Mesendoderm (in vitro differentiated cells): ENCODE measurements at regions not wholly inside any gene's neighbourhood (a gene's known extent, or its start where the extent isn't known, plus 50 kb on each side); places are given as distances from the start of the nearest gene placed in this dataset.
"Not testable (repeated sequence)": the region's sequence is repeated elsewhere in the genome, so short reads cannot be mapped to it uniquely, and the experiment has no call there.

Experiments
- DNase-seq: peaks from one replicate; pipeline ENCODE4 v3.0.0; 2013
- H2AK5ac ChIP-seq: 2 replicates; pipeline ENCODE4 v1.6.1; 2013; ENCODE audit warnings: low read length, inconsistent platforms
- H2BK120ac ChIP-seq: 2 replicates; pipeline ENCODE4 v1.6.1; 2013; ENCODE audit warnings: low read depth, mild to moderate bottlenecking, low read length, moderate library complexity, mixed read lengths
- H2BK15ac ChIP-seq: replicated peaks from 2 replicates; pipeline ENCODE4 v1.6.1; 2013; ENCODE audit warnings: low read depth, mild to moderate bottlenecking, moderate library complexity
- H2BK5ac ChIP-seq: 2 replicates; pipeline ENCODE4 v1.6.1; 2013; ENCODE audit warnings: low read length, inconsistent platforms
- H3K18ac ChIP-seq: 2 replicates; pipeline ENCODE4 v1.6.1; 2013; ENCODE audit warnings: mild to moderate bottlenecking, low read length, mixed read lengths
- H3K23ac ChIP-seq: one replicate; pipeline ENCODE4 v1.6.1; 2013; ENCODE audit warnings: low read length
- H3K27ac ChIP-seq: 2 replicates; pipeline ENCODE4 v1.5.1; 2013; ENCODE audit warnings: low read depth, mild to moderate bottlenecking, inconsistent platforms, low read length, moderate library complexity
- H3K27me3 ChIP-seq: 2 replicates; pipeline ENCODE4 v1.6.1; 2013; ENCODE audit warnings: low read length, control low read depth, mild to moderate bottlenecking, inconsistent platforms; ENCODE audit not compliant: insufficient read depth, poor library complexity
- H3K36me3 ChIP-seq: 2 replicates; pipeline ENCODE4 v1.6.1; 2013; ENCODE audit warnings: low read length, inconsistent platforms; ENCODE audit not compliant: control insufficient read depth, insufficient read depth
- H3K4ac ChIP-seq: one replicate; pipeline ENCODE4 v1.6.1; 2013; ENCODE audit warnings: low read depth, mild to moderate bottlenecking, low read length, moderate library complexity
- H3K4me1 ChIP-seq: 2 replicates; pipeline ENCODE4 v1.6.1; 2013; ENCODE audit warnings: low read depth, low read length, inconsistent platforms; ENCODE audit not compliant: control insufficient read depth
- H3K4me2 ChIP-seq: 2 replicates; pipeline ENCODE4 v1.6.1; 2013; ENCODE audit warnings: low read length
- H3K4me3 ChIP-seq: 2 replicates; pipeline ENCODE4 v1.5.1; 2013; ENCODE audit warnings: mild to moderate bottlenecking, low read length
- H3K56ac ChIP-seq: one replicate; pipeline ENCODE4 v1.6.1; 2013; ENCODE audit warnings: low read length
- H3K79me1 ChIP-seq: 2 replicates; pipeline ENCODE4 v1.6.1; 2013; ENCODE audit warnings: low read length, inconsistent platforms
- H3K79me2 ChIP-seq: 2 replicates; pipeline ENCODE4 v1.6.1; 2013; ENCODE audit warnings: mild to moderate bottlenecking, low read length; ENCODE audit not compliant: control insufficient read depth, insufficient read depth
- H3K9ac ChIP-seq: 2 replicates; pipeline ENCODE4 v1.6.1; 2013; ENCODE audit warnings: low read length, inconsistent platforms
- H4K5ac ChIP-seq: one replicate; pipeline ENCODE4 v1.6.1; 2013; ENCODE audit warnings: low read length
- H4K8ac ChIP-seq: one replicate; pipeline ENCODE4 v1.6.1; 2013; ENCODE audit warnings: low read depth, mild to moderate bottlenecking, control low read depth, low read length, moderate library complexity
- WGBS: extraction: QIAGEN DNeasy Blood & Tissue Kit; methylation state at CpG from one replicate; pipeline ENCODE4 v1.1.7; 2013; ENCODE audit warnings: low lambda C conversion rate, missing lambda C conversion rate; ENCODE audit not compliant: insufficient coverage; ENCODE audit errors: extremely low coverage; 5-methylcytosine and 5-hydroxymethylcytosine counted together

GRCh38 chr22:11067937-11068336 lies 4460.1 kb upstream of the OR11H1 start:
- not testable (repeated sequence) for H2BK120ac ChIP-seq, H3K23ac ChIP-seq, H3K56ac ChIP-seq, H2AK5ac ChIP-seq, DNase-seq, H3K36me3 ChIP-seq, H2BK15ac ChIP-seq, H3K18ac ChIP-seq, H3K4me1 ChIP-seq, H3K27ac ChIP-seq, H4K5ac ChIP-seq, H3K4ac ChIP-seq, H3K79me2 ChIP-seq, H3K27me3 ChIP-seq, H3K9ac ChIP-seq, H4K8ac ChIP-seq, H2BK5ac ChIP-seq, H3K79me1 ChIP-seq, H3K4me2 ChIP-seq
- H3K4me3 ChIP-seq = peak overlapping the region; percentile 2
- WGBS = no CpG with 5 or more reads among the region's 7 CpGs

GRCh38 chr22:11068406-11068805 lies 4459.6 kb upstream of the OR11H1 start:
- DNase-seq = not testable (repeated sequence)

More at GRCh38 chr22:11068406-11068805, 4459.6 kb upstream of the OR11H1 start:
- H4K8ac ChIP-seq, H4K5ac ChIP-seq, H3K9ac ChIP-seq, H2AK5ac ChIP-seq, H3K4me2 ChIP-seq, H3K27ac ChIP-seq, H2BK5ac ChIP-seq, H3K4me3 ChIP-seq, H2BK120ac ChIP-seq, H2BK15ac ChIP-seq, H3K27me3 ChIP-seq, H3K79me1 ChIP-seq, H3K79me2 ChIP-seq, H3K18ac ChIP-seq, H3K23ac ChIP-seq, H3K36me3 ChIP-seq, H3K4me1 ChIP-seq, H3K4ac ChIP-seq, H3K56ac ChIP-seq: not testable (repeated sequence)
